SK-N-SH (cell line): ENCODE measurements at regions not wholly inside any gene's neighbourhood (a gene's known extent, or its start where the extent isn't known, plus 50 kb on each side); places are given as distances from the start of the nearest gene placed in this dataset.

Experiments
- CTCF ChIA-PET: fragments of 300-600, 350-600 bp; formaldehyde crosslinking; extraction: SDS; loops from one replicate; lab custom pipeline; 2021; lab: Yijun Ruan, JAX
- POLR2A ChIA-PET: fragments of 350-600 bp; sonication (Branson Sonifier 250); formaldehyde crosslinking; extraction: SDS; loops from one replicate; lab custom pipeline; 2020; ENCODE audit warnings: antibody characterized with exemption, inconsistent platforms; lab: Yijun Ruan, JAX
- DNase-seq: peaks from one replicate; pipeline ENCODE4 v3.0.0; 2012
- H2AFZ ChIP-seq: fragments of 200-600 bp; sonication (generic); 2 replicates; pipeline ENCODE4 v1.8.1; 2016; ENCODE audit warnings: antibody characterized with exemption, mild to moderate bottlenecking, low read depth
- H3F3A ChIP-seq: fragments of 200-600 bp; sonication (generic); replicated peaks from 2 replicates; pipeline ENCODE3; 2016; ENCODE audit warnings: antibody characterized with exemption, mild to moderate bottlenecking; ENCODE audit not compliant: insufficient read depth
- H3K27ac ChIP-seq, 2 experiments: fragments of 200-500 bp in 1 of 2; fragments of 200-600 bp in 1 of 2; sonication (Bioruptor generic) in 1 of 2; sonication (generic), shearing (Covaris generic) in 1 of 2; 2 replicates each; pipeline versions ENCODE4 v1.5.1 to v1.6.1; 2014 to 2016; ENCODE audit warnings: low read depth in 2 of 2, inconsistent platforms in 1 of 2, low read length in 1 of 2, mild to moderate bottlenecking in 1 of 2, mixed read lengths in 1 of 2
- H3K27me3 ChIP-seq: fragments of 200-600 bp; sonication (generic), shearing (Covaris generic); 2 replicates; pipeline ENCODE4 v1.6.1; 2016; ENCODE audit warnings: mixed run types; ENCODE audit not compliant: insufficient read depth
- H3K36me3 ChIP-seq, 2 experiments: fragments of 200-500 bp in 1 of 2; fragments of 200-600 bp in 1 of 2; sonication (Bioruptor generic) in 1 of 2; sonication (generic) in 1 of 2; replicated peaks in 1 of 2; 2 replicates each; pipeline versions ENCODE3 to v1.5.1; 2014 to 2016; ENCODE audit warnings: low read length in 1 of 2, mild to moderate bottlenecking in 1 of 2; ENCODE audit not compliant: insufficient read depth in 2 of 2, control insufficient read depth in 1 of 2
- H3K4me1 ChIP-seq, 2 experiments: fragments of 200-500 bp in 1 of 2; fragments of 200-600 bp in 1 of 2; sonication (Bioruptor generic) in 1 of 2; sonication (generic), shearing (Covaris generic) in 1 of 2; 2 replicates each; pipeline versions ENCODE4 v1.5.1 to v1.6.1; 2014 to 2016; ENCODE audit warnings: low read depth in 1 of 2, low read length in 1 of 2, mixed run types in 1 of 2; ENCODE audit not compliant: insufficient read depth in 2 of 2, control insufficient read depth in 1 of 2
- H3K4me2 ChIP-seq: fragments of 200-600 bp; sonication (generic), shearing (Covaris generic); 2 replicates; pipeline ENCODE4 v1.6.1; 2017; ENCODE audit warnings: mixed run types
- H3K4me3 ChIP-seq, 2 experiments: fragments of 200-500 bp in 1 of 2; fragments of 200-600 bp in 1 of 2; sonication (Bioruptor generic) in 1 of 2; sonication (generic), shearing (Covaris generic) in 1 of 2; 2 replicates each; pipeline versions ENCODE4 v1.5.1 to v1.8.1; 2014 to 2016; ENCODE audit warnings: low read depth in 2 of 2, inconsistent platforms in 1 of 2, low read length in 1 of 2, mild to moderate bottlenecking in 1 of 2, mixed read lengths in 1 of 2, moderate library complexity in 1 of 2
- H3K79me2 ChIP-seq: fragments of 200-600 bp; sonication (generic); 2 replicates; pipeline ENCODE4 v1.8.1; 2017; ENCODE audit warnings: mild to moderate bottlenecking; ENCODE audit not compliant: insufficient read depth
- H3K9ac ChIP-seq: fragments of 200-600 bp; sonication (generic); 2 replicates; pipeline ENCODE4 v1.6.1; 2017; ENCODE audit warnings: mixed run types
- H3K9me2 ChIP-seq: fragments of 200-600 bp; sonication (generic); 2 replicates; pipeline ENCODE4 v1.6.1; 2017; ENCODE audit warnings: mixed run types
- H3K9me3 ChIP-seq: fragments of 200-600 bp; sonication (generic); 2 replicates; pipeline ENCODE4 v1.6.1; 2017; ENCODE audit warnings: mixed run types, mild to moderate bottlenecking, moderate library complexity
- H4K20me1 ChIP-seq: fragments of 200-600 bp; sonication (generic); 2 replicates; pipeline ENCODE4 v1.6.1; 2017; ENCODE audit warnings: mild to moderate bottlenecking, mixed run types; ENCODE audit not compliant: insufficient read depth
- ELF1 ChIP-seq: IDR thresholded peaks from 2 replicates; pipeline ENCODE4 v1.4.0; 2012
- EP300 ChIP-seq, 2 experiments: IDR thresholded peaks; 2 replicates each; pipeline versions ENCODE4 v1.4.0 to v1.6.1; 2012; ENCODE audit warnings: borderline replicate concordance in 1 of 2, low read depth in 1 of 2, low read length in 1 of 2
- FOSL2 ChIP-seq: IDR thresholded peaks from 2 replicates; pipeline ENCODE4 v1.4.0; 2012; ENCODE audit warnings: low read depth, mild to moderate bottlenecking, moderate library complexity, borderline replicate concordance
- FOXJ3 ChIP-seq: sonication (generic); formaldehyde crosslinking; IDR thresholded peaks from 2 replicates; pipeline ENCODE4 v1.5.1; 2020; ENCODE audit warnings: mild to moderate bottlenecking, missing genetic modification reagents
- FOXM1 ChIP-seq: IDR thresholded peaks from 2 replicates; pipeline ENCODE4 v1.4.0; 2012; ENCODE audit warnings: low read depth, mild to moderate bottlenecking
- GATA2 ChIP-seq: sonication (generic); formaldehyde crosslinking; IDR thresholded peaks from 2 replicates; pipeline ENCODE4 v1.5.0; 2020; ENCODE audit warnings: mild to moderate bottlenecking, missing genetic modification reagents
- MEF2A ChIP-seq: IDR thresholded peaks from 2 replicates; pipeline ENCODE4 v1.4.0; 2012; ENCODE audit warnings: low read depth, borderline replicate concordance
- NRF1 ChIP-seq: IDR thresholded peaks from 2 replicates; pipeline ENCODE4 v1.6.1; 2012; ENCODE audit warnings: low read depth, mild to moderate bottlenecking, low read length
- POLR2AphosphoS5 ChIP-seq: IDR thresholded peaks from 2 replicates; pipeline ENCODE4 v1.6.1; 2012; ENCODE audit warnings: low read depth, low read length
- RCOR1 ChIP-seq: fragments of 150-350 bp; IDR thresholded peaks from 2 replicates; pipeline ENCODE4 v1.6.1; 2017; ENCODE audit warnings: antibody characterized with exemption, low read length
- RFX5 ChIP-seq: IDR thresholded peaks from 2 replicates; pipeline ENCODE4 v1.6.1; 2012; ENCODE audit warnings: mild to moderate bottlenecking, improper control_type of control experiment, low read length
- RXRA ChIP-seq: IDR thresholded peaks from 2 replicates; pipeline ENCODE4 v1.4.0; 2012; ENCODE audit warnings: low read depth, mild to moderate bottlenecking, borderline replicate concordance
- TAF1 ChIP-seq: IDR thresholded peaks from 2 replicates; pipeline ENCODE4 v1.6.1; 2012; ENCODE audit warnings: low read depth, mild to moderate bottlenecking, low read length, moderate library complexity, borderline replicate concordance
- TCF12 ChIP-seq: IDR thresholded peaks from 2 replicates; pipeline ENCODE4 v1.4.0; 2012
- TEAD4 ChIP-seq: IDR thresholded peaks from 2 replicates; pipeline ENCODE4 v1.4.0; 2012; ENCODE audit warnings: mild to moderate bottlenecking, borderline replicate concordance; ENCODE audit not compliant: insufficient read depth
- YY1 ChIP-seq: IDR thresholded peaks from 2 replicates; pipeline ENCODE4 v1.4.0; 2012; ENCODE audit warnings: low read depth, mild to moderate bottlenecking
- WGBS: methylation state at CpG from one replicate; pipeline ENCODE4 v1.1.6; 2017; ENCODE audit warnings: low lambda C conversion rate; 5-methylcytosine and 5-hydroxymethylcytosine counted together
- TF ChIP-seq, protein P1 (sequence below): IDR thresholded peaks from 2 replicates; pipeline ENCODE4 v1.4.0; 2012; ENCODE audit warnings: low read depth
- TF ChIP-seq, protein P2 (sequence below): fragments of 150-350 bp; IDR thresholded peaks from 2 replicates; pipeline ENCODE4 v1.6.1; 2016; ENCODE audit warnings: mild to moderate bottlenecking, low read depth, low read length
- TF ChIP-seq, protein P3 (sequence below): IDR thresholded peaks from 2 replicates; pipeline ENCODE4; 2012
- TF ChIP-seq, protein P4 (sequence below): fragments of 200-600 bp; sonication (generic); IDR thresholded peaks from 2 replicates; pipeline ENCODE4 v1.6.1; 2017; ENCODE audit warnings: antibody characterized with exemption, mild to moderate bottlenecking, moderate library complexity

DNA sequence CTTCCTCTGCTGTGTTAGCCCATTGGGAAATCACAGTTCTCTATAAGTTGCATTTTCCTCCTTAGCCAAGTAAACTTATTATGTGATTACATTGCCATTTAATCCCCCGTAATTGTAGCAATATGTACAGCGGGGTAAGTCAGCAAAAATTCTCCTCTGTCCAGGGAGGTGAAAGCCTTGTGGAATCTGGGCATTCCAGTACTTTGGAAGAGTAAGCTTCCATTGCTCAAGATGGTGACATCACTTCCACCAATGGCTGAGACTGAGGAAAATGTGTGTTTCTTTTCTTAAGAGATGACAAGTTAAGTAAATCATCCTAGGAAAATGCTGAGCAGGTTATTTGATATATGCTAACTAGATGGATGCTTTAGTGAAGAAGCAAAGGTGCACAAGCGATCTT, 436.7 kb downstream of the CETN3 start:
- Histone ChIP-seq H3K79me2 (no peaks in the 10 kb centered on the region), H3K4me2 (no peak overlapping the region), H3K27ac (no peak overlapping the region), H3K4me3 (no peak overlapping the region), H2AFZ (no peak overlapping the region), H3F3A (peaks cover 3% of the 10 kb centered on the region), H3K9me3 (no peaks in the 10 kb centered on the region), H3K27me3 (no peaks in the 10 kb centered on the region), H3K9ac (no peak overlapping the region), H3K9me2 (no peaks in the 10 kb centered on the region), H3K36me3 (no peaks in the 10 kb centered on the region), H4K20me1 (no peaks in the 10 kb centered on the region), H3K4me1 (no peaks in the 10 kb centered on the region; a peak in 1 of 4 replicates)
- DNase-seq: no peak
- TF ChIP-seq NRF1: no peak
- TF ChIP-seq RCOR1: no peak
- TF ChIP-seq MEF2A: no peak
- no peak for TF ChIP-seq YY1
- TF ChIP-seq, protein P1, sequence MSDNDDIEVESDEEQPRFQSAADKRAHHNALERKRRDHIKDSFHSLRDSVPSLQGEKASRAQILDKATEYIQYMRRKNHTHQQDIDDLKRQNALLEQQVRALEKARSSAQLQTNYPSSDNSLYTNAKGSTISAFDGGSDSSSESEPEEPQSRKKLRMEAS: no peak
- TF ChIP-seq, protein P2, sequence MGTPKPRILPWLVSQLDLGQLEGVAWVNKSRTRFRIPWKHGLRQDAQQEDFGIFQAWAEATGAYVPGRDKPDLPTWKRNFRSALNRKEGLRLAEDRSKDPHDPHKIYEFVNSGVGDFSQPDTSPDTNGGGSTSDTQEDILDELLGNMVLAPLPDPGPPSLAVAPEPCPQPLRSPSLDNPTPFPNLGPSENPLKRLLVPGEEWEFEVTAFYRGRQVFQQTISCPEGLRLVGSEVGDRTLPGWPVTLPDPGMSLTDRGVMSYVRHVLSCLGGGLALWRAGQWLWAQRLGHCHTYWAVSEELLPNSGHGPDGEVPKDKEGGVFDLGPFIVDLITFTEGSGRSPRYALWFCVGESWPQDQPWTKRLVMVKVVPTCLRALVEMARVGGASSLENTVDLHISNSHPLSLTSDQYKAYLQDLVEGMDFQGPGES: no peak
- no peak for TF ChIP-seq FOXJ3 (CRISPR knock-in tag)
- no peak for TF ChIP-seq RFX5
- TF ChIP-seq TEAD4: no peak
- TF ChIP-seq TCF12: no peak
- no peak for TF ChIP-seq TAF1
- TF ChIP-seq FOXM1: no peak
- TF ChIP-seq RXRA: no peak
- no peak for TF ChIP-seq POLR2AphosphoS5
- no peak for TF ChIP-seq GATA2 (CRISPR knock-in tag)
- CTCF ChIA-PET: interaction anchor here (0.6 to 1.6 kb wide), 2 partner anchors 12 to 19 kb away, joined by 3 to 5 read pairs; no protein-coding TSS in a partner anchor
- POLR2A ChIA-PET: no interaction called here
- 68% methylated on average over 3 of the region's 3 CpGs for WGBS

DNA sequence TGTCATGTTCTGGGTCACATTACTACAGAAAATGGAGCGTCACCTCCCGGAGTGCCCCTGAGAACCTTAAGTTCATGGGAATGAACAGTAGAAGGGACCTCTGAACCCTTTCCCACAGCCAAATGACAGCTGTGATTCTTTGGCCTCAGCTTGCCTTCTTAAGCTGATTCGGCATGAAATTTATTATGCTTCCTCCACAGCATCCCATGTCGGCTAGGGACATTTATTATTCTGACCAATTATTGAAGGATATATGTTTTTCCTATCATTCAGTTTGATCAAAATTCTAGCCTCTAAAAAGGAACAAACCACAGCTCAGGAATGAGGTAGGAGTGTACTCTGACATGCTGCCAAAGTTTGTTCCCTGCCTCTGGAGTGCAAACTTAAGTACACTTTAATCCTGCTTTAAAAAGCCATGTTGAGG, 440.6 kb downstream of the CETN3 start:
- Histone ChIP-seq H3K27ac (no peak overlapping the region), H3K27me3 (no peaks in the 10 kb centered on the region), H2AFZ (no peak overlapping the region), H3K9me2 (no peaks in the 10 kb centered on the region), H3K4me1 (no peaks in the 10 kb centered on the region), H3K4me3 (no peak overlapping the region), H4K20me1 (no peaks in the 10 kb centered on the region), H3F3A (peaks cover 3% of the 10 kb centered on the region), H3K79me2 (no peaks in the 10 kb centered on the region), H3K9ac (no peak overlapping the region), H3K9me3 (no peaks in the 10 kb centered on the region), H3K4me2 (no peak overlapping the region), H3K36me3 (no peaks in the 10 kb centered on the region)
- ChIA-PET CTCF (no interaction called here), POLR2A (no interaction called here)
- 78% methylated on average over 4 of the region's 4 CpGs for WGBS
- TF ChIP-seq, protein P3, sequence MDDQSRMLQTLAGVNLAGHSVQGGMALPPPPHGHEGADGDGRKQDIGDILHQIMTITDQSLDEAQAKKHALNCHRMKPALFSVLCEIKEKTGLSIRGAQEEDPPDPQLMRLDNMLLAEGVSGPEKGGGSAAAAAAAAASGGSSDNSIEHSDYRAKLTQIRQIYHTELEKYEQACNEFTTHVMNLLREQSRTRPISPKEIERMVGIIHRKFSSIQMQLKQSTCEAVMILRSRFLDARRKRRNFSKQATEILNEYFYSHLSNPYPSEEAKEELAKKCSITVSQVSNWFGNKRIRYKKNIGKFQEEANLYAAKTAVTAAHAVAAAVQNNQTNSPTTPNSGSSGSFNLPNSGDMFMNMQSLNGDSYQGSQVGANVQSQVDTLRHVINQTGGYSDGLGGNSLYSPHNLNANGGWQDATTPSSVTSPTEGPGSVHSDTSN: no peak
- TF ChIP-seq, protein P1: no peak
- TF ChIP-seq FOXM1: no peak
- TF ChIP-seq, protein P4, sequence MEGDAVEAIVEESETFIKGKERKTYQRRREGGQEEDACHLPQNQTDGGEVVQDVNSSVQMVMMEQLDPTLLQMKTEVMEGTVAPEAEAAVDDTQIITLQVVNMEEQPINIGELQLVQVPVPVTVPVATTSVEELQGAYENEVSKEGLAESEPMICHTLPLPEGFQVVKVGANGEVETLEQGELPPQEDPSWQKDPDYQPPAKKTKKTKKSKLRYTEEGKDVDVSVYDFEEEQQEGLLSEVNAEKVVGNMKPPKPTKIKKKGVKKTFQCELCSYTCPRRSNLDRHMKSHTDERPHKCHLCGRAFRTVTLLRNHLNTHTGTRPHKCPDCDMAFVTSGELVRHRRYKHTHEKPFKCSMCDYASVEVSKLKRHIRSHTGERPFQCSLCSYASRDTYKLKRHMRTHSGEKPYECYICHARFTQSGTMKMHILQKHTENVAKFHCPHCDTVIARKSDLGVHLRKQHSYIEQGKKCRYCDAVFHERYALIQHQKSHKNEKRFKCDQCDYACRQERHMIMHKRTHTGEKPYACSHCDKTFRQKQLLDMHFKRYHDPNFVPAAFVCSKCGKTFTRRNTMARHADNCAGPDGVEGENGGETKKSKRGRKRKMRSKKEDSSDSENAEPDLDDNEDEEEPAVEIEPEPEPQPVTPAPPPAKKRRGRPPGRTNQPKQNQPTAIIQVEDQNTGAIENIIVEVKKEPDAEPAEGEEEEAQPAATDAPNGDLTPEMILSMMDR: no peak
- TF ChIP-seq FOSL2: no peak
- no peak for TF ChIP-seq TAF1
- TF ChIP-seq ELF1: no peak
- no peak for TF ChIP-seq EP300 (IDR thresholded peaks at IDR 0.05; ENCODE audit: borderline replicate concordance in 1 of 2, low read depth in 1 of 2, low read length in 1 of 2)
- no peak for DNase-seq
